ENCODE measurements at regions not wholly inside any gene's neighbourhood (a gene's known extent, or its start where the extent isn't known, plus 50 kb on each side); places are given as distances from the start of the nearest gene placed in this dataset.
"Not testable (repeated sequence)": the region's sequence is repeated elsewhere in the genome, so short reads cannot be mapped to it uniquely, and the experiment has no call there.

GRCh38 chr12:39699079-39699478, 79.5 kb upstream of the ABCD2 start:
- DNase-seq, result not testable (repeated sequence)

- no peak for DNase-seq
Measured at GRCh38 chr12:39697108-39697507, 77.5 kb upstream of the ABCD2 start.

GRCh38 chr12:39692258-39692853, 72.8 kb upstream of the ABCD2 start:
- peak in 1 of 5 experiments; percentile 39 for DNase-seq

GRCh38 chr12:39685854-39686657, 66.5 kb upstream of the ABCD2 start:
- DNase-seq, result peak in 1 of 5 experiments; percentile 44

- DNase-seq, result peak in 2 of 5 experiments; percentile 43 to 60
Measured at GRCh38 chr12:39682689-39683477, 63.3 kb upstream of the ABCD2 start.

GRCh38 chr12:39675263-39675662, 55.7 kb upstream of the ABCD2 start:
- DNase-seq, result no peak

- no peak for DNase-seq
Measured at GRCh38 chr12:39672976-39673375, 53.4 kb upstream of the ABCD2 start.

- DNase-seq, result no peak
Measured at GRCh38 chr12:39671898-39672875, 52.6 kb upstream of the ABCD2 start.

GRCh38 chr12:39669539-39669938, 49.9 kb upstream of the ABCD2 start:
- peak in 2 of 5 experiments; percentile 46 to 79 for DNase-seq
